ENCODE measurements at regions not wholly inside any gene's neighbourhood (a gene's known extent, or its start where the extent isn't known, plus 50 kb on each side); places are given as distances from the start of the nearest gene placed in this dataset.

DNA sequence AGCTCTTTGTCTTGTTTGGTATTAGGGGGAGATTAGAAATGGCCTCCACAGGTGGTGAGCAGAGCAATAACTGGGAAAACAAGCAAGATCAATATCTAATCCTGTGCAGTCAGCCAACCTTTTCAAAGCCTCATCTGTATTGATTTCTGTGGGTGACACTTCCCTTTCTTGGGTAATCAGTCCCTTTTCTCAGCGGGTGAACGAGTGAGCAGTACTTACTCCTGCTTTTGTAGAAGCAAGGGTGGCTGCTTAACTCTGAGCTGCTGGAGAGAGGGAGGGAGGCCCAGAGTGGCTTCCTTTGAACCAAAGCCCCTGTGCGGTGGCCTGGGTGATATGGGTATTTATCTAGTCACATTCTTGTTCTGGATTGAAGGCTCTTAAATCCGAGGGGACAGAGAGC is 254.8 kb upstream of the CHD6 start:
- Histone ChIP-seq H3K36me3 (ENCODE audit: control insufficient read depth, insufficient read depth, low read length) (no peaks in the 10 kb centered on the region), H3K27me3 (replicated peaks; ENCODE audit: control insufficient read depth, insufficient read depth, low read length) (no peaks in the 10 kb centered on the region), H3K4me3 (replicated peaks; ENCODE audit: low read depth, low read length) (no peak overlapping the region)
- DNase-seq (ENCODE audit: extremely low read depth, insufficient read length), result no peak
- TF ChIP-seq, protein P1, sequence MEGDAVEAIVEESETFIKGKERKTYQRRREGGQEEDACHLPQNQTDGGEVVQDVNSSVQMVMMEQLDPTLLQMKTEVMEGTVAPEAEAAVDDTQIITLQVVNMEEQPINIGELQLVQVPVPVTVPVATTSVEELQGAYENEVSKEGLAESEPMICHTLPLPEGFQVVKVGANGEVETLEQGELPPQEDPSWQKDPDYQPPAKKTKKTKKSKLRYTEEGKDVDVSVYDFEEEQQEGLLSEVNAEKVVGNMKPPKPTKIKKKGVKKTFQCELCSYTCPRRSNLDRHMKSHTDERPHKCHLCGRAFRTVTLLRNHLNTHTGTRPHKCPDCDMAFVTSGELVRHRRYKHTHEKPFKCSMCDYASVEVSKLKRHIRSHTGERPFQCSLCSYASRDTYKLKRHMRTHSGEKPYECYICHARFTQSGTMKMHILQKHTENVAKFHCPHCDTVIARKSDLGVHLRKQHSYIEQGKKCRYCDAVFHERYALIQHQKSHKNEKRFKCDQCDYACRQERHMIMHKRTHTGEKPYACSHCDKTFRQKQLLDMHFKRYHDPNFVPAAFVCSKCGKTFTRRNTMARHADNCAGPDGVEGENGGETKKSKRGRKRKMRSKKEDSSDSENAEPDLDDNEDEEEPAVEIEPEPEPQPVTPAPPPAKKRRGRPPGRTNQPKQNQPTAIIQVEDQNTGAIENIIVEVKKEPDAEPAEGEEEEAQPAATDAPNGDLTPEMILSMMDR (IDR thresholded peaks at IDR 0.05; ENCODE audit: insufficient read depth, low read length, poor library complexity, severe bottlenecking), result no peak

DNA sequence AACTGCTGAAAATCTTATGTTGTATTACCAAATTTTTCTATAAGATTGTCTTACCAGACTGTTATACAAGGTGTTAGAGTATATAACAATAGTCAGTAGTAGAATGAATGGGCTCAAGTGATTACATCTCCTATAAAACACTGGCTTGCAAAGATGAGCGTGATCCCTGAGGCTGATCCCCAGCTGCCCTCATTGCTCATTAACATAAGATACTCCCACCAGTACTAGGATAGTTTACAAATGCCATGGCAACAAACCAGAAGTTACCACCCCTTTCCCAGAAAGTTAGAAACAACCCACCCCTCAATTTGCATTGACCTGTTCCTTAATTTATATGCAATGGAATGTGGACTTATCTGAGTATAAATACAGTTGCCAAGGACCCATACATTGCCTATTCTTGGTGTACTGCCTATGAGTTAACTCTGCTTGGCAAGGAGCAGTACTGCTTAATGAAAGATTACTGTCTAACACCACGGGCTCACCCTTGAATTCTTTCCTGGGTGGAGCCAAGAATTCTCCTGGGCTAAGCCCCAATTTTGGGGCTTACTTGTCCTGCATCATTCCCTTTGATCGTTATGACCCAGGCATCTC is 252.8 kb upstream of the CHD6 start:
- DNase-seq (ENCODE audit: extremely low read depth, insufficient read length), result no peak
- no peak overlapping the region for H3K4me3 ChIP-seq (replicated peaks; ENCODE audit: low read depth, low read length)
- no peaks in the 10 kb centered on the region for H3K27me3 ChIP-seq (replicated peaks; ENCODE audit: control insufficient read depth, insufficient read depth, low read length)
- H3K36me3 ChIP-seq (ENCODE audit: control insufficient read depth, insufficient read depth, low read length), result no peaks in the 10 kb centered on the region
- TF ChIP-seq, protein P1 (IDR thresholded peaks at IDR 0.05; ENCODE audit: insufficient read depth, low read length, poor library complexity, severe bottlenecking), result no peak

DNA sequence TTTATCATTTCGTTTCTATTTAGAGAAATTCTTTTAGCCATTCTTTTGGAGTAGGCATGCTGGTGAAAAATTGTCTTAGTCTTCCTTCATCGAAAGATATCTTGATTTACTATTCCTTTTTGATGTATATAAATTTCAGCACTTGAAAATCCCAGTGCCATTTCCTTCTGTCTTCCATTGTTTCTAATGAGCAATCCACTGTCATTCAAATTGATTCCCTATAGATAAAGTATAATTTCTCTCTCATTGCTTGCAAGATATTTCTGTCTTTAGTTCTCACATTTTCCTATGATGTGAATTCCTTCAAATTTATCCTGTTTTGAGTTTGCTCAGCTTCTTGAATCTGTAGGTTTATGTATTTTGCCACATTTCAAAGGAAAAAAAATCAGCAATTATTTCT is 251.1 kb upstream of the CHD6 start:
- no peaks in the 10 kb centered on the region for H3K36me3 ChIP-seq (ENCODE audit: control insufficient read depth, insufficient read depth, low read length)
- TF ChIP-seq, protein P1 (IDR thresholded peaks at IDR 0.05; ENCODE audit: insufficient read depth, low read length, poor library complexity, severe bottlenecking), result no peak
- H3K27me3 ChIP-seq (replicated peaks; ENCODE audit: control insufficient read depth, insufficient read depth, low read length), result no peaks in the 10 kb centered on the region
- DNase-seq (ENCODE audit: extremely low read depth, insufficient read length), result no peak
- H3K4me3 ChIP-seq (replicated peaks; ENCODE audit: low read depth, low read length), result no peak overlapping the region

DNA sequence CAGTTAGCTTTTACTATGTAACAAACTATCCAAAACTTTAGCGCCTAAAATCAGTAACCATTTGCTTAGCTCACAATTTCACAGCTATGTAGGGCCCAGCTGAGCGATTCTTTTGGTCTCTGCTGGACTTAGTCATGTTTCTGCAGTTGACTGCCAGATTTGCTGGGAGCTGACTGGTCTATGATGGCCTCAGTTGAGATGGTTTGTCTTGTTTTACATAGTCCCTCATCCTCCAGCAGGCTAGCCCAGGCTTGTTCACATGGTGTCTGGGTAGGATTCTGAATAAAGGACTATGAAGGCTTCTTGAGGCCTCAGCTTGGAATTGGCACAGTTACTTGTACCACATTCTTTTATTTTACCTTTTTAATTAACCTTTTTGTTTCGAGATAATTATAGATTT is 247.8 kb upstream of the CHD6 start:
- Histone ChIP-seq H3K36me3 (ENCODE audit: control insufficient read depth, insufficient read depth, low read length) (no peaks in the 10 kb centered on the region), H3K4me3 (replicated peaks; ENCODE audit: low read depth, low read length) (no peak overlapping the region), H3K27me3 (replicated peaks; ENCODE audit: control insufficient read depth, insufficient read depth, low read length) (no peaks in the 10 kb centered on the region)
- DNase-seq (ENCODE audit: extremely low read depth, insufficient read length), result no peak
- TF ChIP-seq, protein P1 (IDR thresholded peaks at IDR 0.05; ENCODE audit: insufficient read depth, low read length, poor library complexity, severe bottlenecking), result no peak

DNA sequence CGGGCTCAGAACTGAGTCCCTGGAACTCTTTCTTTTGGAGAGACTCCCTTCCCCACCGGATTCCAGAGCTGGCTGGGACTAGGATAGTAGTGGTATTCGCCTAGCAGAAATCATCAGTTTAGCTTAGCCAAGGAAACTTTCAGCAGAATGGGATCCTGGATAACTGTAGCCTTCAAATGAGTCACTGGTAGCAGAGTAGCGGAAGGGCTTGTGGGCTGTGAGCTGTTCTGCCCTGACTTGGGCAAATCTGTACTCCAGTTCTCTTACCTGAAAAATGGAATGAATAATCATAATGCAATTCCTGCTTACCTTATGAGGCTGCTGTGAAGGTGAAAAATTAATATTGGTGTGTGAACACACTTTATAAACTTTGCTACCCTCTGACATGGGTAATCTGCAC is 244.3 kb upstream of the CHD6 start:
- no peaks in the 10 kb centered on the region for H3K27me3 ChIP-seq (replicated peaks; ENCODE audit: control insufficient read depth, insufficient read depth, low read length)
- H3K36me3 ChIP-seq (ENCODE audit: control insufficient read depth, insufficient read depth, low read length), result no peaks in the 10 kb centered on the region
- H3K4me3 ChIP-seq (replicated peaks; ENCODE audit: low read depth, low read length), result no peak overlapping the region
- DNase-seq (ENCODE audit: extremely low read depth, insufficient read length), result no peak
- TF ChIP-seq, protein P1 (IDR thresholded peaks at IDR 0.05; ENCODE audit: insufficient read depth, low read length, poor library complexity, severe bottlenecking), result no peak
